ENCODE measurements at regions not wholly inside any gene's neighbourhood (a gene's known extent, or its start where the extent isn't known, plus 50 kb on each side); places are given as distances from the start of the nearest gene placed in this dataset.

DNA sequence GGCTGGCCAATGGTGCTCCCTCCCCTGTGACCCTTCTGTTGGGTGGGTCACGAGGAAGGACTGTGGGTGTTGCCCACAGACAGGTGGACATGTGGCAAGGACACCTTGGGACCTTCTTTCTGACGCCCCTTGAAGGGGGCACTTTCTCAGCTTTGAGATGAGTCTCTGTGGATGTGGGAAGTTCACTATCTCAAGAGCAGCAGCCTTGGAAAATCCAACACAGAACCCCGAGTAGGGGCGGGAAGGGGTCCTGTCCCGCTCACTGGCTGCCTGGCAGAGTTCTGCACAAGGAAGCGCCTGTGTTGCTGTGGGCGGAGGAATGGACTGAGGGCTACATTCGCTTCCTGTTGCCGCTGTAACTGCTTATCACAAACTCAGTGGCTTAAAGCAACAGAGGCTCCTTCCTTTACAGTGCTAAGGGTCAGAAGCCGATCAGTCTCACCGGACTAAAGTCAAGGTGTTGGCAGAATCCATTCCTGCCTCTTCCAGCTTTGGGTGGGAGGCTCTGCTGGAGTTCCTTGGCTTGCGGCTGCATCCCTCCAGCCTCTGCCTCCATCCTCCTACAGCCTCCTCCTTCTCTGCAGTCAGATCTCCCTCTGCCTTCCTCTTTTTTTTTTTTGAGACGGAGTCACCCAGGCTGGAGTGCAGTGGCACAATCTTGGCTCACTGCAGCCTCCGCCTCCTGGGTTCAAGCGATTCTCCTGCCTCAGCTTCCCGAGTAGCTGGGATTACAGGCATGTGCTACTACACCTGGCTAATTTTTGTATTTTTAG is 305.2 kb downstream of the SEC14L1 start:
- TF ChIP-seq, protein P1, sequence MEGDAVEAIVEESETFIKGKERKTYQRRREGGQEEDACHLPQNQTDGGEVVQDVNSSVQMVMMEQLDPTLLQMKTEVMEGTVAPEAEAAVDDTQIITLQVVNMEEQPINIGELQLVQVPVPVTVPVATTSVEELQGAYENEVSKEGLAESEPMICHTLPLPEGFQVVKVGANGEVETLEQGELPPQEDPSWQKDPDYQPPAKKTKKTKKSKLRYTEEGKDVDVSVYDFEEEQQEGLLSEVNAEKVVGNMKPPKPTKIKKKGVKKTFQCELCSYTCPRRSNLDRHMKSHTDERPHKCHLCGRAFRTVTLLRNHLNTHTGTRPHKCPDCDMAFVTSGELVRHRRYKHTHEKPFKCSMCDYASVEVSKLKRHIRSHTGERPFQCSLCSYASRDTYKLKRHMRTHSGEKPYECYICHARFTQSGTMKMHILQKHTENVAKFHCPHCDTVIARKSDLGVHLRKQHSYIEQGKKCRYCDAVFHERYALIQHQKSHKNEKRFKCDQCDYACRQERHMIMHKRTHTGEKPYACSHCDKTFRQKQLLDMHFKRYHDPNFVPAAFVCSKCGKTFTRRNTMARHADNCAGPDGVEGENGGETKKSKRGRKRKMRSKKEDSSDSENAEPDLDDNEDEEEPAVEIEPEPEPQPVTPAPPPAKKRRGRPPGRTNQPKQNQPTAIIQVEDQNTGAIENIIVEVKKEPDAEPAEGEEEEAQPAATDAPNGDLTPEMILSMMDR (IDR thresholded peaks at IDR 0.05; ENCODE audit: low read depth, low read length), result no peak
- no peak for TF ChIP-seq EZH2phosphoT487 (IDR thresholded peaks at IDR 0.05; ENCODE audit: low read depth)

Data from OCI-LY3 (cell line).